Gastrocnemius medialis (tissue), 4 donors: ENCODE measurements at regions not wholly inside any gene's neighbourhood (a gene's known extent, or its start where the extent isn't known, plus 50 kb on each side); places are given as distances from the start of the nearest gene placed in this dataset.

Experiments used
- ATAC-seq, 2 donors: fragments of 150-250 bp; one replicate each; pipeline ENCODE4 v1.9.1; 2016
- DNase-seq, 2 donors: peaks; one replicate each; pipeline ENCODE4 v3.0.0-alpha.2; 2019
- H3K27ac ChIP-seq, 4 donors: fragments of 200-600 bp; sonication (generic); 1 replicate in 1 of 4; 2 replicates in 3 of 4; pipeline ENCODE4 v1.5.1; 2016 to 2018; ENCODE audit warnings: mild to moderate bottlenecking in 2 of 4, moderate library complexity in 1 of 4
- H3K27me3 ChIP-seq, 3 donors: fragments of 200-600 bp; sonication (generic) in 2 of 3; 1 replicate in 1 of 3; 2 replicates in 2 of 3; pipeline versions ENCODE4 v1.5.1 to v1.6.0; 2016 to 2019; ENCODE audit warnings: mild to moderate bottlenecking in 1 of 3, moderate library complexity in 1 of 3
- H3K36me3 ChIP-seq, 2 donors: fragments of 200-600 bp; sonication (generic) in 1 of 2; one replicate each; pipeline ENCODE4 v1.5.1; 2017 to 2018
- H3K4me1 ChIP-seq, 2 donors: fragments of 200-600 bp; sonication (generic) in 1 of 2; one replicate each; pipeline ENCODE4 v1.5.1; 2016 to 2017; ENCODE audit warnings: mild to moderate bottlenecking in 2 of 2
- H3K4me3 ChIP-seq, 4 donors: fragments of 200-600 bp; sonication (generic) in 3 of 4; 1 replicate in 1 of 4; 2 replicates in 3 of 4; pipeline ENCODE4 v1.5.1; 2016 to 2019; ENCODE audit warnings: mild to moderate bottlenecking in 2 of 4
- H3K9me3 ChIP-seq, 3 donors: fragments of 200-600 bp; sonication (generic) in 2 of 3; 1 replicate in 1 of 3; 2 replicates in 2 of 3; pipeline ENCODE4 v1.5.1; 2016 to 2019
- POLR2A ChIP-seq, 2 donors: fragments of 450-650 bp; IDR thresholded peaks; one replicate each; pipeline ENCODE4 v1.6.1; 2017; ENCODE audit warnings: antibody characterized with exemption in 2 of 2, mild to moderate bottlenecking in 2 of 2, moderate library complexity in 2 of 2
- in situ Hi-C, 4 donors: fragments of 200-750 bp; cut with MboI; loops; one replicate each; pipeline versions ENCODE4 v1.15.0 to v1.8.0; 2017; ENCODE audit warnings: low sequenced_read_pairs in 4 of 4
- intact Hi-C: fragments of 100-400 bp; cut with DNase I; formaldehyde crosslinking; loops from one replicate; pipeline ENCODE4 v1.15.1; 2023; ENCODE audit warnings: low total_unique reads
- TF ChIP-seq, protein P1 (sequence below), 5 experiments: fragments of 450-650 bp in 3 of 5; fragments of 200-600 bp in 2 of 5; sonication (generic) in 2 of 5; IDR thresholded peaks in 4 of 5; conservative IDR thresholded peaks in 1 of 5; 1 replicate in 4 of 5; 2 replicates in 1 of 5; pipeline ENCODE4 v1.5.1; 2016 to 2019; ENCODE audit warnings: antibody characterized with exemption in 5 of 5, mild to moderate bottlenecking in 3 of 5, moderate library complexity in 3 of 5

GRCh38 chr17:83189044-83190003 is 109.9 kb downstream of the METRNL start:
- intact Hi-C loops (no loop called here), in situ Hi-C loops (no loop called here)
- H3K36me3 ChIP-seq: no peaks in the 10 kb centered on the region
- H3K27ac ChIP-seq: peak overlapping the region in 2 of 4 donors; percentile 57 to 61
- H3K9me3 ChIP-seq: peaks cover 0 to 8% (median 0%) of the 10 kb centered on the region in 3 donors
- peak; percentile 37 to 41 for ATAC-seq
- H3K4me3 ChIP-seq: no peak overlapping the region
- peaks cover 0 to 11% (median 4%) of the 10 kb centered on the region in 3 donors for H3K27me3 ChIP-seq
- DNase-seq: peak in 1 of 2 donors; percentile 3
- H3K4me1 ChIP-seq: no peaks in the 10 kb centered on the region
- TF ChIP-seq, protein P1, sequence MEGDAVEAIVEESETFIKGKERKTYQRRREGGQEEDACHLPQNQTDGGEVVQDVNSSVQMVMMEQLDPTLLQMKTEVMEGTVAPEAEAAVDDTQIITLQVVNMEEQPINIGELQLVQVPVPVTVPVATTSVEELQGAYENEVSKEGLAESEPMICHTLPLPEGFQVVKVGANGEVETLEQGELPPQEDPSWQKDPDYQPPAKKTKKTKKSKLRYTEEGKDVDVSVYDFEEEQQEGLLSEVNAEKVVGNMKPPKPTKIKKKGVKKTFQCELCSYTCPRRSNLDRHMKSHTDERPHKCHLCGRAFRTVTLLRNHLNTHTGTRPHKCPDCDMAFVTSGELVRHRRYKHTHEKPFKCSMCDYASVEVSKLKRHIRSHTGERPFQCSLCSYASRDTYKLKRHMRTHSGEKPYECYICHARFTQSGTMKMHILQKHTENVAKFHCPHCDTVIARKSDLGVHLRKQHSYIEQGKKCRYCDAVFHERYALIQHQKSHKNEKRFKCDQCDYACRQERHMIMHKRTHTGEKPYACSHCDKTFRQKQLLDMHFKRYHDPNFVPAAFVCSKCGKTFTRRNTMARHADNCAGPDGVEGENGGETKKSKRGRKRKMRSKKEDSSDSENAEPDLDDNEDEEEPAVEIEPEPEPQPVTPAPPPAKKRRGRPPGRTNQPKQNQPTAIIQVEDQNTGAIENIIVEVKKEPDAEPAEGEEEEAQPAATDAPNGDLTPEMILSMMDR (IDR thresholded peaks at IDR 0.05 in 4 of 5, conservative IDR thresholded peaks at IDR 0.05 in 1 of 5): no peak
- no peak for TF ChIP-seq POLR2A (IDR thresholded peaks at IDR 0.05)

DNA sequence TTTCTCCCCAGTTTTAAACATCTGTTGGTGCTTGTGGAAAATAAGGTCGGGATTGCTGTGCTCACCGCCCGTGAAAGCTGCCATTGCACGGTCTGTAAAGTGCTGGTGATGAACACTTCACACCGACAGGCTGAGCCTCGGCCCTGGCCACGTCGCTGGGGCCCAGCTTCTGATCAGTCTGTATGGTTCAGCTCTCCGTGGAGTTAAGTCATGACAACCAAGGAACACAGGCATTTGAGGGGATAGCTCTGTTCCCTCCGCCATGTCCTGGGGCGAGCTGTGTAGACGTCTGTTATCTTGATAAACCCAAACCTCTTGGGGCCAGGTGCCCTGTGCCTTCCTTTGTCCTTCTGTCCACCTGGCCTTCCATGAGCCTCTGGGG is 110.6 kb downstream of the METRNL start:
- ATAC-seq: no peak
- no peak overlapping the region for H3K4me3 ChIP-seq
- in situ Hi-C loops: no loop called here
- TF ChIP-seq, protein P1 (IDR thresholded peaks at IDR 0.05 in 4 of 5, conservative IDR thresholded peaks at IDR 0.05 in 1 of 5): no peak
- no peak for TF ChIP-seq POLR2A (IDR thresholded peaks at IDR 0.05)
- no peak for DNase-seq
- H3K4me1 ChIP-seq: no peaks in the 10 kb centered on the region
- intact Hi-C loops: no loop called here
- no peaks in the 10 kb centered on the region for H3K36me3 ChIP-seq
- peaks cover 0 to 11% (median 4%) of the 10 kb centered on the region in 3 donors for H3K27me3 ChIP-seq
- H3K27ac ChIP-seq: peak overlapping the region in 3 of 4 donors; percentile 55 to 61 (median 57)
- H3K9me3 ChIP-seq: peaks cover 0 to 8% (median 0%) of the 10 kb centered on the region in 3 donors

- in situ Hi-C loops: no loop called here
- peak overlapping the region in 3 of 4 donors; percentile 55 to 61 (median 57) for H3K27ac ChIP-seq
Measured at GRCh38 chr17:83190601-83191387, 111.4 kb downstream of the METRNL start.

GRCh38 chr17:83191388-83192160 is 112.2 kb downstream of the METRNL start:
- Histone ChIP-seq H3K36me3 (no peaks in the 10 kb centered on the region), H3K4me1 (peaks cover 11 to 12% of the 10 kb centered on the region in 2 donors), H3K9me3 (peaks cover 0 to 8% (median 0%) of the 10 kb centered on the region in 3 donors), H3K27ac (peak overlapping the region; percentile 51 to 61 (median 54)), H3K4me3 (no peak overlapping the region), H3K27me3 (peaks cover 0 to 11% (median 4%) of the 10 kb centered on the region in 3 donors)
- in situ Hi-C loops (no loop called here), intact Hi-C loops (no loop called here)
- peak in 1 of 2 donors; percentile 1 for DNase-seq
- TF ChIP-seq POLR2A (IDR thresholded peaks at IDR 0.05): no peak
- TF ChIP-seq, protein P1 (IDR thresholded peaks at IDR 0.05 in 4 of 5, conservative IDR thresholded peaks at IDR 0.05 in 1 of 5): no peak
- ATAC-seq: no peak

More at GRCh38 chr17:83190601-83191387, 111.4 kb downstream of the METRNL start:
- Histone ChIP-seq H3K9me3 (peaks cover 0 to 8% (median 0%) of the 10 kb centered on the region in 3 donors), H3K36me3 (no peaks in the 10 kb centered on the region), H3K27me3 (peaks cover 0 to 11% (median 4%) of the 10 kb centered on the region in 3 donors), H3K4me1 (peaks cover 5% of the 10 kb centered on the region in 2 donors), H3K4me3 (no peak overlapping the region)
- ATAC-seq: no peak
- TF ChIP-seq, protein P1 (IDR thresholded peaks at IDR 0.05 in 4 of 5, conservative IDR thresholded peaks at IDR 0.05 in 1 of 5): no peak
- TF ChIP-seq POLR2A (IDR thresholded peaks at IDR 0.05): no peak
- intact Hi-C loops: no loop called here
- DNase-seq: no peak
